ENCODE measurements at regions not wholly inside any gene's neighbourhood (a gene's known extent, or its start where the extent isn't known, plus 50 kb on each side); places are given as distances from the start of the nearest gene placed in this dataset.

DNA sequence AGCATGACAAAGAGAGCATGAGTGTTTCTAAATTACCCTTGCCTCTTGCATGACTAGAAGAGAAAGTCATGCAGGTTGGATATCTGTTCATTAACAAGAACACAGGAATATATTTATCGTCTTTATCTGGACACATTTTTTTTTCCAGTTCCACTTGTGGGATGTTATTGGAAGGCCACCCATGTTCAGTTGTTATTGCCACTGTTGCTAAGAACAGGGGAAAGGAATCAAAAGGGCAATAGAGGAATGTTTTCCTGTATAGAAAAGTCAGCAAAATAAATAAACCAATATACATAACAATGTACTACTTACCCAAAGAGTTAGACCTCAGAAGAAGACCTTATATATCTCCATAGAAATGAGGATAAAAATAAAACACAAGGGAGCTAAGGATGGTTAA is 270.1 kb downstream of the QDPR start:
- TF ChIP-seq, protein P1, sequence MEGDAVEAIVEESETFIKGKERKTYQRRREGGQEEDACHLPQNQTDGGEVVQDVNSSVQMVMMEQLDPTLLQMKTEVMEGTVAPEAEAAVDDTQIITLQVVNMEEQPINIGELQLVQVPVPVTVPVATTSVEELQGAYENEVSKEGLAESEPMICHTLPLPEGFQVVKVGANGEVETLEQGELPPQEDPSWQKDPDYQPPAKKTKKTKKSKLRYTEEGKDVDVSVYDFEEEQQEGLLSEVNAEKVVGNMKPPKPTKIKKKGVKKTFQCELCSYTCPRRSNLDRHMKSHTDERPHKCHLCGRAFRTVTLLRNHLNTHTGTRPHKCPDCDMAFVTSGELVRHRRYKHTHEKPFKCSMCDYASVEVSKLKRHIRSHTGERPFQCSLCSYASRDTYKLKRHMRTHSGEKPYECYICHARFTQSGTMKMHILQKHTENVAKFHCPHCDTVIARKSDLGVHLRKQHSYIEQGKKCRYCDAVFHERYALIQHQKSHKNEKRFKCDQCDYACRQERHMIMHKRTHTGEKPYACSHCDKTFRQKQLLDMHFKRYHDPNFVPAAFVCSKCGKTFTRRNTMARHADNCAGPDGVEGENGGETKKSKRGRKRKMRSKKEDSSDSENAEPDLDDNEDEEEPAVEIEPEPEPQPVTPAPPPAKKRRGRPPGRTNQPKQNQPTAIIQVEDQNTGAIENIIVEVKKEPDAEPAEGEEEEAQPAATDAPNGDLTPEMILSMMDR (optimal IDR thresholded peaks at IDR 0.05 in 1 of 3, IDR thresholded peaks at IDR 0.05 in 1 of 3, conservative IDR thresholded peaks at IDR 0.05 in 1 of 3; ENCODE audit: extremely low read depth in 1 of 3, insufficient read depth in 2 of 3, low read length in 3 of 3), result no peak
- TF ChIP-seq EZH2 (IDR thresholded peaks at IDR 0.05; ENCODE audit: low read length), result no peak

All from keratinocyte (primary cell).